HG02852 (cell line): ENCODE measurements at regions not wholly inside any gene's neighbourhood (a gene's known extent, or its start where the extent isn't known, plus 50 kb on each side); places are given as distances from the start of the nearest gene placed in this dataset.

ENCODE experiments used
- ATAC-seq: cut with Tn5 transposase; IDR thresholded peaks from one replicate; pipeline ENCODE4 v1.9.1; 2021; ENCODE audit warnings: mild to moderate bottlenecking, moderate library complexity; ENCODE audit not compliant: unreplicated experiment

- no peak for ATAC-seq
These were observed 94.8 kb upstream of the ATP6AP2 start for GRCh38 chrX:40485973-40486372.

GRCh38 chrX:40485102-40485826, 95.5 kb upstream of the ATP6AP2 start:
- ATAC-seq = no peak

GRCh38 chrX:40484408-40485091, 96.2 kb upstream of the ATP6AP2 start:
- no peak for ATAC-seq

GRCh38 chrX:40483502-40483901, 97.3 kb upstream of the ATP6AP2 start:
- no peak for ATAC-seq

GRCh38 chrX:40479777-40480318, 100.9 kb upstream of the ATP6AP2 start:
- no peak for ATAC-seq

- ATAC-seq = no peak
These were observed 102.2 kb upstream of the ATP6AP2 start for GRCh38 chrX:40478474-40479065.

GRCh38 chrX:40476958-40477357, 103.8 kb upstream of the ATP6AP2 start:
- no peak for ATAC-seq

- no peak for ATAC-seq
These were observed 106.1 kb upstream of the ATP6AP2 start for GRCh38 chrX:40474645-40475044.

GRCh38 chrX:40474205-40474626, 106.6 kb upstream of the ATP6AP2 start:
- ATAC-seq = no peak

- ATAC-seq = no peak
These were observed 107.1 kb upstream of the ATP6AP2 start for GRCh38 chrX:40473460-40474204.

GRCh38 chrX:40471965-40472648, 108.7 kb upstream of the ATP6AP2 start:
- peak; percentile 62 for ATAC-seq

GRCh38 chrX:40470830-40471429, 109.8 kb upstream of the ATP6AP2 start:
- no peak for ATAC-seq

- ATAC-seq = no peak
These were observed 111.5 kb upstream of the ATP6AP2 start for GRCh38 chrX:40469316-40469715.

GRCh38 chrX:40468033-40468846, 112.5 kb upstream of the ATP6AP2 start:
- ATAC-seq = peak; percentile 69

- ATAC-seq = no peak
These were observed 113.3 kb upstream of the ATP6AP2 start for GRCh38 chrX:40467454-40467853.

- no peak for ATAC-seq
These were observed 114.8 kb upstream of the ATP6AP2 start for GRCh38 chrX:40465735-40466551.

- no peak for ATAC-seq
These were observed 118.0 kb upstream of the ATP6AP2 start for GRCh38 chrX:40462795-40463194.

GRCh38 chrX:40460926-40461325, 119.8 kb upstream of the ATP6AP2 start:
- no peak for ATAC-seq
